GM18951 (cell line): ENCODE measurements at regions not wholly inside any gene's neighbourhood (a gene's known extent, or its start where the extent isn't known, plus 50 kb on each side); places are given as distances from the start of the nearest gene placed in this dataset.
"Not testable (repeated sequence)": the region's sequence is repeated elsewhere in the genome, so short reads cannot be mapped to it uniquely, and the experiment has no call there.

ENCODE experiments used
- POLR2A ChIP-seq: IDR thresholded peaks from 4 replicates; pipeline ENCODE4 v1.6.1; 2011; ENCODE audit warnings: mild to moderate bottlenecking; ENCODE audit not compliant: insufficient read length, insufficient read depth; ENCODE audit errors: extremely low read depth
- in situ Hi-C: fragments of 300-500 bp; cut with MboI; formaldehyde crosslinking; loops from one replicate; pipeline ENCODE4 v1.12.0; 2022; ENCODE audit warnings: low sequenced_read_pairs, mixed read lengths, inconsistent platforms; ENCODE audit not compliant: unreplicated experiment

GRCh38 chr4:160406263-160406825, 1303.5 kb downstream of the RAPGEF2 start:
- in situ Hi-C loops = no loop called here
- no peak for TF ChIP-seq POLR2A

- in situ Hi-C loops = no loop called here
- TF ChIP-seq POLR2A = no peak
Observed at GRCh38 chr4:160414496-160414895, 1311.6 kb downstream of the RAPGEF2 start.

GRCh38 chr4:160423879-160424451, 1321.1 kb downstream of the RAPGEF2 start:
- in situ Hi-C loops = no loop called here
- no peak for TF ChIP-seq POLR2A

- TF ChIP-seq POLR2A = no peak
- in situ Hi-C loops = no loop called here
Observed at GRCh38 chr4:160426233-160426632, 1323.4 kb downstream of the RAPGEF2 start.

- no peak for TF ChIP-seq POLR2A
- in situ Hi-C loops = no loop called here
Observed at GRCh38 chr4:160450876-160451275, 1348.0 kb downstream of the RAPGEF2 start.

- in situ Hi-C loops = not testable (repeated sequence)
Observed at GRCh38 chr4:160481696-160482690, 1379.1 kb downstream of the RAPGEF2 start.

GRCh38 chr4:160485071-160485687, 1382.3 kb downstream of the RAPGEF2 start:
- in situ Hi-C loops = no loop called here
- no peak for TF ChIP-seq POLR2A

GRCh38 chr4:160492181-160492580, 1389.3 kb downstream of the RAPGEF2 start:
- TF ChIP-seq POLR2A = no peak
- in situ Hi-C loops = no loop called here

- in situ Hi-C loops = no loop called here
- no peak for TF ChIP-seq POLR2A
Observed at GRCh38 chr4:160493206-160493605, 1390.3 kb downstream of the RAPGEF2 start.

GRCh38 chr4:160495356-160495755, 1392.5 kb downstream of the RAPGEF2 start:
- no peak for TF ChIP-seq POLR2A

GRCh38 chr4:160498211-160498610, 1395.3 kb downstream of the RAPGEF2 start:
- in situ Hi-C loops = no loop called here
- TF ChIP-seq POLR2A = no peak

More at GRCh38 chr4:160495356-160495755, 1392.5 kb downstream of the RAPGEF2 start:
- in situ Hi-C loops = no loop called here

- no peak for TF ChIP-seq POLR2A
- in situ Hi-C loops = no loop called here
Observed at GRCh38 chr4:160505724-160506123, 1402.8 kb downstream of the RAPGEF2 start.

GRCh38 chr4:160510928-160511327, 1408.0 kb downstream of the RAPGEF2 start:
- in situ Hi-C loops = no loop called here
- no peak for TF ChIP-seq POLR2A

- in situ Hi-C loops = no loop called here
- TF ChIP-seq POLR2A = no peak
Observed at GRCh38 chr4:160514126-160514525, 1411.2 kb downstream of the RAPGEF2 start.

- TF ChIP-seq POLR2A = no peak
- in situ Hi-C loops = no loop called here
Observed at GRCh38 chr4:160523231-160523630, 1420.4 kb downstream of the RAPGEF2 start.
